Breast epithelium (tissue), 3 donors: ENCODE measurements at regions not wholly inside any gene's neighbourhood (a gene's known extent, or its start where the extent isn't known, plus 50 kb on each side); places are given as distances from the start of the nearest gene placed in this dataset.

Experiments
- CTCF ChIP-seq, 3 donors: fragments of 450-650 bp; IDR thresholded peaks; one replicate each; pipeline ENCODE4 v1.5.1; 2016 to 2017; ENCODE audit warnings: antibody characterized with exemption in 3 of 3, mild to moderate bottlenecking in 3 of 3, moderate library complexity in 3 of 3
- POLR2A ChIP-seq: fragments of 450-650 bp; IDR thresholded peaks from one replicate; pipeline ENCODE4 v1.6.1; 2016; ENCODE audit warnings: antibody characterized with exemption, mild to moderate bottlenecking, moderate library complexity

DNA sequence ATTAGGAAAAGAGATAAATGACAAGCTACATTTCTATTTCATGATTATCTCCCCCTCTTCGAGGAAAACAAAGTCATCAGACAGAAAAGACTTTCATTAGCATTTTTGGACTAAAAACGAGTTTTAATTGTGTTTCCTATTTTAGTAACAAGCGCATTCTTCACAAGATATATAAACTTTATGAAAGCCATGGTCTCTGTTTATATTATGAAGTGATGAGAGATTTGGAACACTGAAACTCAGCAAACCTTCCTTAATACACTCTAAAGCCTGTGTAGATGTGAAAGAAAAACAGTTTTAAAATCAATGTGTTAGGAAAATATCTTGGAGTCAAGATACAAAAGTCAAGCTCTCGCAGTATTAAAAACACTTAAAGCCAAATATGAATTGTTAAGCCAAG is 539.1 kb downstream of the LRFN5 start:
- TF ChIP-seq CTCF (IDR thresholded peaks at IDR 0.05), result no peak
- TF ChIP-seq POLR2A, result no peak
